Mucosa of stomach (tissue), 1 donor: ENCODE measurements at regions not wholly inside any gene's neighbourhood (a gene's known extent, or its start where the extent isn't known, plus 50 kb on each side); places are given as distances from the start of the nearest gene placed in this dataset.

Source experiments
- H3K27me3 ChIP-seq: one replicate; pipeline ENCODE4 v1.7.0; 2013; ENCODE audit warnings: mild to moderate bottlenecking, low read length; ENCODE audit not compliant: control insufficient read depth, insufficient read depth
- H3K36me3 ChIP-seq: one replicate; pipeline ENCODE4 v1.7.0; 2013; ENCODE audit warnings: low read length; ENCODE audit not compliant: control insufficient read depth, insufficient read depth
- H3K4me1 ChIP-seq: one replicate; pipeline ENCODE4 v1.7.0; 2013; ENCODE audit warnings: mild to moderate bottlenecking, low read length; ENCODE audit not compliant: control insufficient read depth, insufficient read depth
- H3K4me3 ChIP-seq: one replicate; pipeline ENCODE4 v1.7.0; 2013; ENCODE audit warnings: low read length
- H3K9ac ChIP-seq: one replicate; pipeline ENCODE4 v1.7.0; 2013; ENCODE audit warnings: mild to moderate bottlenecking, low read length, moderate library complexity
- H3K9me3 ChIP-seq: one replicate; pipeline ENCODE4 v1.7.0; 2013; ENCODE audit warnings: mild to moderate bottlenecking, low read length, moderate library complexity; ENCODE audit not compliant: control insufficient read depth
- donor health status: Pancreatic carcinoma.

GRCh38 chr22:49354516-49355210, 473.0 kb downstream of the BRD1 start:
- H3K27me3 ChIP-seq: no peaks in the 10 kb centered on the region

GRCh38 chr22:49353235-49353634, 474.4 kb downstream of the BRD1 start:
- no peak overlapping the region for H3K4me3 ChIP-seq
- no peak overlapping the region for H3K9ac ChIP-seq
- H3K36me3 ChIP-seq: no peaks in the 10 kb centered on the region
- no peaks in the 10 kb centered on the region for H3K27me3 ChIP-seq
- no peaks in the 10 kb centered on the region for H3K4me1 ChIP-seq
- H3K9me3 ChIP-seq: no peaks in the 10 kb centered on the region

More at GRCh38 chr22:49354516-49355210, 473.0 kb downstream of the BRD1 start:
- Histone ChIP-seq H3K4me3 (no peak overlapping the region), H3K9ac (no peak overlapping the region), H3K9me3 (no peaks in the 10 kb centered on the region), H3K4me1 (no peaks in the 10 kb centered on the region), H3K36me3 (no peaks in the 10 kb centered on the region)

- no peaks in the 10 kb centered on the region for H3K27me3 ChIP-seq
These were observed 475.1 kb downstream of the BRD1 start for GRCh38 chr22:49352361-49353169.

GRCh38 chr22:49351761-49352227, 475.9 kb downstream of the BRD1 start:
- Histone ChIP-seq H3K27me3 (no peaks in the 10 kb centered on the region), H3K9ac (no peak overlapping the region), H3K36me3 (no peaks in the 10 kb centered on the region), H3K4me3 (no peak overlapping the region), H3K4me1 (no peaks in the 10 kb centered on the region), H3K9me3 (no peaks in the 10 kb centered on the region)

More at GRCh38 chr22:49352361-49353169, 475.1 kb downstream of the BRD1 start:
- Histone ChIP-seq H3K4me1 (no peaks in the 10 kb centered on the region), H3K36me3 (no peaks in the 10 kb centered on the region), H3K4me3 (no peak overlapping the region), H3K9me3 (no peaks in the 10 kb centered on the region), H3K9ac (no peak overlapping the region)

- no peak overlapping the region for H3K9ac ChIP-seq
- H3K4me3 ChIP-seq: no peak overlapping the region
- no peaks in the 10 kb centered on the region for H3K27me3 ChIP-seq
- H3K9me3 ChIP-seq: no peaks in the 10 kb centered on the region
- H3K36me3 ChIP-seq: no peaks in the 10 kb centered on the region
- no peaks in the 10 kb centered on the region for H3K4me1 ChIP-seq
These were observed 477.1 kb downstream of the BRD1 start for GRCh38 chr22:49350441-49351121.

GRCh38 chr22:49349841-49350381, 477.8 kb downstream of the BRD1 start:
- Histone ChIP-seq H3K9ac (no peak overlapping the region), H3K27me3 (no peaks in the 10 kb centered on the region), H3K4me3 (no peak overlapping the region)

GRCh38 chr22:49349181-49349835, 478.4 kb downstream of the BRD1 start:
- no peak overlapping the region for H3K9ac ChIP-seq
- no peak overlapping the region for H3K4me3 ChIP-seq
- no peaks in the 10 kb centered on the region for H3K9me3 ChIP-seq
- H3K36me3 ChIP-seq: no peaks in the 10 kb centered on the region
- no peaks in the 10 kb centered on the region for H3K4me1 ChIP-seq
- H3K27me3 ChIP-seq: no peaks in the 10 kb centered on the region

More at GRCh38 chr22:49349841-49350381, 477.8 kb downstream of the BRD1 start:
- Histone ChIP-seq H3K4me1 (no peaks in the 10 kb centered on the region), H3K9me3 (no peaks in the 10 kb centered on the region), H3K36me3 (no peaks in the 10 kb centered on the region)

- no peaks in the 10 kb centered on the region for H3K4me1 ChIP-seq
- no peaks in the 10 kb centered on the region for H3K27me3 ChIP-seq
- H3K9ac ChIP-seq: no peak overlapping the region
- no peak overlapping the region for H3K4me3 ChIP-seq
- no peaks in the 10 kb centered on the region for H3K9me3 ChIP-seq
- H3K36me3 ChIP-seq: no peaks in the 10 kb centered on the region
These were observed 479.0 kb downstream of the BRD1 start for GRCh38 chr22:49348631-49349030.

GRCh38 chr22:49347376-49347775, 480.3 kb downstream of the BRD1 start:
- Histone ChIP-seq H3K9ac (no peak overlapping the region), H3K4me1 (no peaks in the 10 kb centered on the region), H3K4me3 (no peak overlapping the region), H3K36me3 (no peaks in the 10 kb centered on the region), H3K9me3 (no peaks in the 10 kb centered on the region), H3K27me3 (no peaks in the 10 kb centered on the region)

GRCh38 chr22:49345896-49346295, 481.8 kb downstream of the BRD1 start:
- Histone ChIP-seq H3K9me3 (no peaks in the 10 kb centered on the region), H3K4me3 (no peak overlapping the region), H3K4me1 (no peaks in the 10 kb centered on the region), H3K9ac (no peak overlapping the region), H3K27me3 (no peaks in the 10 kb centered on the region), H3K36me3 (no peaks in the 10 kb centered on the region)

- peaks cover 3% of the 10 kb centered on the region for H3K27me3 ChIP-seq
- no peaks in the 10 kb centered on the region for H3K4me1 ChIP-seq
- no peaks in the 10 kb centered on the region for H3K9me3 ChIP-seq
- no peak overlapping the region for H3K4me3 ChIP-seq
- no peaks in the 10 kb centered on the region for H3K36me3 ChIP-seq
- no peak overlapping the region for H3K9ac ChIP-seq
These were observed 483.0 kb downstream of the BRD1 start for GRCh38 chr22:49344656-49345055.
